CD14-positive monocyte (primary cell): ENCODE measurements at regions not wholly inside any gene's neighbourhood (a gene's known extent, or its start where the extent isn't known, plus 50 kb on each side); places are given as distances from the start of the nearest gene placed in this dataset.

Source experiments
- DNase-seq, 3 donors: peaks; one replicate each; pipeline ENCODE4 v3.0.0-alpha.2; 2011 to 2022
- H2AFZ ChIP-seq: 2 replicates; pipeline ENCODE4 v1.6.0; 2012; ENCODE audit warnings: mild to moderate bottlenecking, low read depth, low read length, inconsistent platforms; ENCODE audit not compliant: insufficient read depth, poor library complexity, severe bottlenecking
- H3K27ac ChIP-seq, 2 donors: 1 replicate in 1 of 2; 2 replicates in 1 of 2; pipeline ENCODE4 v1.5.1; 2012 to 2013; ENCODE audit warnings: low read length in 2 of 2, control low read depth in 1 of 2, inconsistent platforms in 1 of 2, low read depth in 1 of 2, mild to moderate bottlenecking in 1 of 2
- H3K27me3 ChIP-seq, 2 donors: one replicate each; pipeline versions ENCODE4 v1.6.0 to v1.6.1; 2011 to 2013; ENCODE audit warnings: low read length in 2 of 2; ENCODE audit not compliant: control insufficient read depth in 2 of 2, insufficient read depth in 2 of 2
- H3K36me3 ChIP-seq, 2 donors: replicated peaks in 1 of 2; 1 replicate in 1 of 2; 2 replicates in 1 of 2; pipeline versions ENCODE4 v1.5.1 to v1.6.1; 2012 to 2013; ENCODE audit warnings: low read length in 2 of 2, control low read depth in 1 of 2, inconsistent platforms in 1 of 2, mild to moderate bottlenecking in 1 of 2; ENCODE audit not compliant: insufficient read depth in 2 of 2, control insufficient read depth in 1 of 2
- H3K4me1 ChIP-seq, 2 donors: 1 replicate in 1 of 2; 2 replicates in 1 of 2; pipeline versions ENCODE4 v1.5.1 to v1.6.1; 2012 to 2013; ENCODE audit warnings: low read length in 2 of 2, control low read depth in 1 of 2, inconsistent platforms in 1 of 2, mild to moderate bottlenecking in 1 of 2, moderate library complexity in 1 of 2; ENCODE audit not compliant: insufficient read depth in 2 of 2, control insufficient read depth in 1 of 2
- H3K4me2 ChIP-seq: replicated peaks from 2 replicates; pipeline ENCODE3; 2012; ENCODE audit warnings: low read length, moderate library complexity, mild to moderate bottlenecking; ENCODE audit not compliant: poor library complexity, severe bottlenecking; ENCODE audit errors: extremely low read depth
- H3K4me3 ChIP-seq, 3 experiments: fragments of 200-600 bp in 1 of 3; sonication (generic) in 1 of 3; replicated peaks in 1 of 3; 1 replicate in 2 of 3; 2 replicates in 1 of 3; pipeline ENCODE4 v1.5.1; 2011 to 2013; ENCODE audit warnings: low read length in 3 of 3, mild to moderate bottlenecking in 3 of 3, control low read depth in 2 of 3, low read depth in 2 of 3, inconsistent platforms in 1 of 3, moderate library complexity in 1 of 3
- H3K79me2 ChIP-seq: 2 replicates; pipeline ENCODE4 v1.6.0; 2012; ENCODE audit warnings: mild to moderate bottlenecking, control low read depth, inconsistent platforms, low read length, moderate library complexity; ENCODE audit not compliant: insufficient read depth
- H3K9ac ChIP-seq: 2 replicates; pipeline ENCODE4 v1.6.0; 2017; ENCODE audit warnings: low read length, mild to moderate bottlenecking; ENCODE audit not compliant: insufficient read depth, poor library complexity, severe bottlenecking
- H3K9me3 ChIP-seq, 2 donors: replicated peaks in 1 of 2; 1 replicate in 1 of 2; 2 replicates in 1 of 2; pipeline versions ENCODE4 v1.5.1 to v1.6.1; 2012 to 2013; ENCODE audit warnings: low read length in 2 of 2, control low read depth in 1 of 2; ENCODE audit not compliant: control insufficient read depth in 1 of 2, insufficient read depth in 1 of 2
- H4K20me1 ChIP-seq: 2 replicates; pipeline ENCODE4 v1.6.0; 2012; ENCODE audit warnings: mild to moderate bottlenecking, low read length, control low read depth, moderate library complexity; ENCODE audit not compliant: insufficient read depth
- H3K27ac Mint-ChIP-seq, 7 donors: one replicate each; pipeline ENCODE4 v1.8.0; 2020; ENCODE audit warnings: mild to moderate bottlenecking in 7 of 7, mixed read lengths in 7 of 7, moderate library complexity in 6 of 7, inconsistent platforms in 2 of 7
- H3K27me3 Mint-ChIP-seq, 3 donors: one replicate each; pipeline ENCODE4 v1.8.0; 2021 to 2022; ENCODE audit warnings: low read depth in 3 of 3, mild to moderate bottlenecking in 3 of 3, mixed read lengths in 3 of 3, moderate library complexity in 3 of 3, inconsistent platforms in 1 of 3
- H3K36me3 Mint-ChIP-seq, 2 donors: one replicate each; pipeline ENCODE4 v1.8.0; 2020; ENCODE audit warnings: mixed read lengths in 2 of 2, inconsistent platforms in 1 of 2, mild to moderate bottlenecking in 1 of 2
- H3K4me1 Mint-ChIP-seq: one replicate; pipeline ENCODE4 v1.8.0; 2020; ENCODE audit warnings: mild to moderate bottlenecking, mixed read lengths
- H3K4me3 Mint-ChIP-seq, 2 donors: one replicate each; pipeline ENCODE4 v1.8.0; 2020; ENCODE audit warnings: mild to moderate bottlenecking in 2 of 2, mixed read lengths in 2 of 2, moderate library complexity in 1 of 2
- H3K9me3 Mint-ChIP-seq, 7 donors: one replicate each; pipeline ENCODE4 v1.8.0; 2020 to 2022; ENCODE audit warnings: mixed read lengths in 7 of 7, mild to moderate bottlenecking in 6 of 7, moderate library complexity in 6 of 7, inconsistent platforms in 2 of 7
- CTCF ChIP-seq: fragments of 200-600 bp; IDR thresholded peaks from one replicate; pipeline ENCODE4 v1.8.0; 2022; ENCODE audit warnings: antibody characterized with exemption, mild to moderate bottlenecking
- WGBS: methylation state at CpG from one replicate; pipeline ENCODE4 v1.1.5; 2013; ENCODE audit warnings: missing lambda C conversion rate; ENCODE audit not compliant: insufficient coverage; 5-methylcytosine and 5-hydroxymethylcytosine counted together
- intact Hi-C, 2 donors: fragments of 100-400 bp; cut with micrococcal nuclease; formaldehyde crosslinking; loops; one replicate each; pipeline versions ENCODE4 v1.15.0 to v1.15.1; 2023

- Mint-ChIP-seq H3K27ac (no peak overlapping the region), H3K4me3 (no peak overlapping the region), H3K4me1 (no peaks in the 10 kb centered on the region), H3K36me3 (no peaks in the 10 kb centered on the region), H3K27me3 (peaks cover 0 to 6% (median 0%) of the 10 kb centered on the region in 3 donors), H3K9me3 (peaks cover 0 to 19% (median 9%) of the 10 kb centered on the region in 7 donors)
- Histone ChIP-seq H3K9me3 (peaks cover 0 to 13% of the 10 kb centered on the region in 2 donors), H3K27ac (no peak overlapping the region), H3K79me2 (no peaks in the 10 kb centered on the region), H3K4me2 (no peak overlapping the region), H3K9ac (no peak overlapping the region), H2AFZ (no peak overlapping the region), H3K4me1 (no peaks in the 10 kb centered on the region), H3K4me3 (no peak overlapping the region), H4K20me1 (no peaks in the 10 kb centered on the region), H3K36me3 (no peaks in the 10 kb centered on the region), H3K27me3 (no peaks in the 10 kb centered on the region)
- intact Hi-C loops = no loop called here
- no peak for DNase-seq
- WGBS = 77% methylated on average over 13 of the region's 13 CpGs
- no peak for TF ChIP-seq CTCF
These were observed 89.0 kb upstream of the TMEM18 start for GRCh38 chr2:766255-766654.

- no peaks in the 10 kb centered on the region for H3K27me3 ChIP-seq
- no peak for TF ChIP-seq CTCF
- Mint-ChIP-seq H3K36me3 (no peaks in the 10 kb centered on the region), H3K27me3 (peaks cover 0 to 10% (median 0%) of the 10 kb centered on the region in 3 donors), H3K9me3 (peaks cover 0 to 19% (median 6%) of the 10 kb centered on the region in 7 donors), H3K4me3 (no peak overlapping the region), H3K4me1 (no peaks in the 10 kb centered on the region), H3K27ac (no peak overlapping the region)
- no peaks in the 10 kb centered on the region for H4K20me1 ChIP-seq
- no peak overlapping the region for H3K9ac ChIP-seq
- H3K4me1 ChIP-seq = no peaks in the 10 kb centered on the region
- no peaks in the 10 kb centered on the region for H3K36me3 ChIP-seq
- intact Hi-C loops = no loop called here
- H3K27ac ChIP-seq = no peak overlapping the region
- no peak for DNase-seq
- H2AFZ ChIP-seq = no peak overlapping the region
- no peak overlapping the region for H3K4me2 ChIP-seq
- no peak overlapping the region for H3K4me3 ChIP-seq
- peaks cover 0 to 13% of the 10 kb centered on the region in 2 donors for H3K9me3 ChIP-seq
- no peaks in the 10 kb centered on the region for H3K79me2 ChIP-seq
- WGBS = 81% methylated on average over 3 of the region's 6 CpGs
These were observed 88.2 kb upstream of the TMEM18 start for GRCh38 chr2:765369-765768.
